H54 (cell line): ENCODE measurements at regions not wholly inside any gene's neighbourhood (a gene's known extent, or its start where the extent isn't known, plus 50 kb on each side); places are given as distances from the start of the nearest gene placed in this dataset.

Experiments used
- DNase-seq: peaks from one replicate; pipeline ENCODE4 v3.0.0; 2011; ENCODE audit warnings: low spot score, mixed read lengths; ENCODE audit not compliant: insufficient read length
- FAIRE-seq: peaks from 3 replicates; lab custom pipeline; 2011; peaks lifted over from hg19 to GRCh38; lab: Jason Lieb, UNC
- POLR2A ChIP-seq: IDR thresholded peaks from 2 replicates; pipeline ENCODE4 v1.6.1; 2011; ENCODE audit warnings: low read depth, mild to moderate bottlenecking, low read length

DNA sequence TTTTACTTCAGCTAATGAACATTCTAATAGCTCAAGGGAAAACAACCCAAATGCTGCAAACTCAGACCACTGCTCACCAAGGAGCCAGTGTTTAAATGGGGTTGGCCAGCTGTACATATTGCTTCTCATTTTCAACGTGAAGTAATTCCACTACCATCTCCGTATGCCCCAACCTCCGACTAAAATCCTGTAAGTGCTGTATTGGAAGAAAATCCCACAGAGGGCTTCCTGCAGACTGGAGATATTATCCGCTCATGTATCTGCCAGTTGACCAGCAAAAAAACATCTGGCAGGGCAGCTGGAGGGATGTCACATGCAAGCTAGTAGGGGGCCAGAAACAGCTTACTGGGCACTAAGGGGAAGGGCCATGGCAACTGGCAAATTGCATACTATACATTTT lies 485.0 kb downstream of the SNAPC1 start:
- no peak for TF ChIP-seq POLR2A
- no peak for DNase-seq
- FAIRE-seq: no peak

DNA sequence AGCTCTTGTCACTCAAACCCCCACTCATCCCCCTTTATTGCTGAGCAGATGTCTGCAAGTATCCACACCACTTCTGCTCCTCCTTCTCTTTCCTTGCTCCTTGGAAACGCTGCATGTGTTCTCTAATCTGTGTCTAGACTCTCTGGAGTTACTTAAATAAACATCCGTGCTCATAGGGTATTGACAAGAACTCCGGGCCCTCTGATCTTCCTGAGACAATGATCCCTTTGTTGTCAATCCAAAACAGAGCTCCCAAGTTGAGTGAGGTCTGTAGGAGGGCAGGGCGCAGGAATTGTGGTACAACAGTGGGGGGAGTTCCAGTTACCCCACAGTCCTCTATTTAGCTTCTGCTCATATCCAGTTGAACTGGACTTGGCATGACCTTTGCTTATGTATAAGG lies 489.0 kb downstream of the SNAPC1 start:
- FAIRE-seq: no peak
- DNase-seq: no peak
- TF ChIP-seq POLR2A: no peak

GRCh38 chr14:62253171-62253570 lies 491.0 kb downstream of the SNAPC1 start:
- FAIRE-seq: no peak
- no peak for DNase-seq
- TF ChIP-seq POLR2A: no peak

GRCh38 chr14:62253911-62254310 lies 491.7 kb downstream of the SNAPC1 start:
- FAIRE-seq (no peak), DNase-seq (no peak)
- TF ChIP-seq POLR2A: no peak

DNA sequence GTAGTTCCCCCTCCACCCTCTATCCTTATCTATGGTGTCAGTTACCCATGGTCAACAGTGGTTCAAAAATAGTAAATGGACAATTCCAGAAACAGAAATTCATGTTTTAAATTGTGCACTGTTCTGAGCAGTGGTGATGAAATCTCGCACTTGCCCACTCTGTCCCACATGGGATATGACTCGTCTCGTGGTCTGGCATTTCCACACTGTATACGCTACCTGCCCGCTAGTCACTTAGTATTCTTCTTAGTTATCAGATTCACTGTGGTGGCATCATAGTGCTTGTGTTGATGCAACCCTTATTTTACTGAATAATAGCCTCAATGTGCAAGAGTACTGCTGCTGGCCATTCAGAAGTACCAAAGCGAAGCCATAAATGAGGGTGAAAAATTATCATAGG lies 507.0 kb downstream of the SNAPC1 start:
- DNase-seq (no peak), FAIRE-seq (no peak)
- TF ChIP-seq POLR2A: no peak

DNA sequence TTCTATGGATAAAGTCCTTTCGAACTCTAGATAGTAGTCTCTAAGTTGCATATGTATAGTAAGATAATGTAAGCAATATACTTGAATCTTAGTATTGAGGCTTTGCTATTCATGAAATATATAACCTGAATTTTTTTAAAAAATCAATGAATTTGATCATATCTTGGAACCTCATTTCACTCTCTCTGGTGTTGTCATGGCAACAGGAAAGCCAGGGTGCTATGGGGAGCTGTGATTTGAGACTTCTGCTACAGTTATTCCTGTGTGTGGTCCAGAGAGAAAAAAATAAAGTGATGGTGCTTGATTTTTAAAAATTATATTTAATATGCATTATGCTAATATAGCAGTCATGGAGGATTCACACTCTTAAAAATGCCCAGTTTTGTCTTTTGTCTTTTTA lies 508.0 kb downstream of the SNAPC1 start:
- FAIRE-seq (no peak), DNase-seq (no peak)
- no peak for TF ChIP-seq POLR2A

DNA sequence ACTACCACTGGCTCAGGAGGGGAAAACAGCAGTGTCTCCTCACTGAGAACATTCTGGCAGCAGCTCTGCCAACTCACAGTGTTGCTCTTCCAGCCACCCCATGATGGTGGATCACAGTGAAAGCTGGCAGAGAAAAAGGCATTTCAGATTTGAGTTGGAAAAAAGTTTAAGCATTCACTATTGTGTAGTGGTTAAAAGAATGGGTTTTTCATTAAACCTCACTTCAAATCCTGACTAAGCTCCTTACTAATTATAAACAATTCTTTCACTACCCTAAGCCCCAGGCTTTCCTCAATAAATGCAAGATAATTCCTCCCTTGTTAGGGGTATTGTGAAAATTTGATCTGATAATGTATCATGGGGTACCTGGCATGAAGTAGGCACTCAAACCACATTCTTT lies 518.1 kb downstream of the SNAPC1 start:
- TF ChIP-seq POLR2A: no peak
- FAIRE-seq (no peak), DNase-seq (no peak)

DNA sequence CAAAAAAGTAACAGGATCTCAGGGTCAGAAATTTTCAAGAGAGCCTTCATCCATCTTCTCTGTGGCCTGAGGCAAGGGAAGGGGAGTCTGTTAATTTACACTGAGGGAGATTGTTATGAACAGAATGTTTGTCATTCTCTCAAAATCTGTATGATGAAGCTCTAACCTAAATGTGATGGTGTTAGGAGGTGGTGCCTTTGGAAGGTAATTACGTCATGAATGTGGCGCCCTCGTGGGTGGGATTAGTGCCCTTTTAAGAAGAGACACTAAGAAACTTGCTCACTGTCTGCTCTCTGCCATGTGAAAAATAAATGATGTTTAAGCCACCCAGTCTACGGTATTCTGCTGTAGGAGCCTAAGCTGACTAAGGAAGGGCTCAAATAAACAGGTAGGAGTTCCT lies 521.6 kb downstream of the SNAPC1 start:
- no peak for TF ChIP-seq POLR2A
- no peak for FAIRE-seq
- no peak for DNase-seq

DNA sequence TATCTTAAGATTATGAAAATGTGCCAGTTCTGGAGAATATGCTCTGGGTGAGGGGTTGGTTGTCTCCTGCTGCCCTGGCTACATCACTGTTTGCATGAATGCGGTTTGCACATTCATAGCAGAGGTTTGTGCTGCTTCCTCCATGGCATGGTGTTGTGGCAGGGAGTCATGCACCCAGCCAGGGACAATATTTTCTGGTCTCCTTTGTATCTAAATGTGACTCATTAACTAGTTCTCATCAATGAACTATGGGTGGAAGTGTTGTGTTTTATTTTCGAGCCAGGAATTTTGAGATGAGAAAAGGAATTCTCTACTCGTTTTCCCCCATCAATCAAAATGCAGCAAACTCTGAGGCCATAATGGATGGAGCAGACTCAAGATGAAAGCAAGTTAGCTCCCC lies 527.3 kb downstream of the SNAPC1 start:
- DNase-seq: no peak
- TF ChIP-seq POLR2A: no peak
- FAIRE-seq: no peak

- FAIRE-seq (no peak), DNase-seq (no peak)
- TF ChIP-seq POLR2A: no peak
Observed at GRCh38 chr14:62301080-62301479, 538.9 kb downstream of the SNAPC1 start.

- no peak for TF ChIP-seq POLR2A
- FAIRE-seq (no peak), DNase-seq (no peak)
Observed at GRCh38 chr14:62301911-62302310, 539.7 kb downstream of the SNAPC1 start.

- FAIRE-seq (no peak), DNase-seq (no peak)
- no peak for TF ChIP-seq POLR2A
Observed at GRCh38 chr14:62303437-62303836, 541.2 kb downstream of the SNAPC1 start.

GRCh38 chr14:62304257-62304656 lies 542.0 kb downstream of the SNAPC1 start:
- no peak for FAIRE-seq
- no peak for TF ChIP-seq POLR2A
- no peak for DNase-seq

DNA sequence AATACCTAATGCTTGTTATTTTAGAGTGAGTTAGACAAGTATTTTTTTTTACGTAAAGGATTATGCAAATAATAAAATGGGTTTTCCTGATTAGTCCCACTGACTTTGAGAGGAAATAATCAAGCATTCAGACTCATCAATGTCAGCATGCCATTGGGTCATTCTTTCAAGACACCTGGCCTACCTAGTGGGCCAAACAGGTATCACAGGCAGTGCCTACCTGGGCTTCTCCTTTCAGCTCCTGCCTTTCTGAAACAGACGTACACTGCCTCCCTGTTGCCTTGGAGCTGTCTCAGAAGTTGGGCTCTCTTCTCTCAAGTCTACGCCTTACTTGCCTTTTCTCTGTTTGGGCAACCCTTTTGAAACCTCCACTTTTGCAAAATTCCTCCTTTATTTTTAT lies 545.6 kb downstream of the SNAPC1 start:
- FAIRE-seq (no peak), DNase-seq (no peak)
- no peak for TF ChIP-seq POLR2A

GRCh38 chr14:62308316-62308715 lies 546.1 kb downstream of the SNAPC1 start:
- DNase-seq: no peak
- FAIRE-seq: no peak
- no peak for TF ChIP-seq POLR2A

GRCh38 chr14:62308891-62309290 lies 546.7 kb downstream of the SNAPC1 start:
- no peak for FAIRE-seq
- TF ChIP-seq POLR2A: no peak
- DNase-seq: no peak
